Parathyroid adenoma (tissue), 2 donors: ENCODE measurements at regions not wholly inside any gene's neighbourhood (a gene's known extent, or its start where the extent isn't known, plus 50 kb on each side); places are given as distances from the start of the nearest gene placed in this dataset.
A peak's percentile ranks its signal among the peaks of the same experiment; 100 is the strongest.
"Not testable (repeated sequence)": the region's sequence is repeated elsewhere in the genome, so short reads cannot be mapped to it uniquely, and the experiment has no call there.

Experiments used
- H2AFZ ChIP-seq: fragments of 300-600 bp; sonication (generic); one replicate; pipeline ENCODE4 v1.7.0; 2017; ENCODE audit warnings: antibody characterized with exemption, mild to moderate bottlenecking
- H3K27ac ChIP-seq: fragments of 300-600 bp; sonication (generic); one replicate; pipeline ENCODE4 v1.7.0; 2017
- H3K27me3 ChIP-seq: fragments of 300-600 bp; sonication (generic); one replicate; pipeline ENCODE4 v1.7.0; 2017; ENCODE audit warnings: low read length; ENCODE audit not compliant: control insufficient read depth, insufficient read depth
- H3K36me3 ChIP-seq: fragments of 300-600 bp; sonication (generic); one replicate; pipeline ENCODE4 v1.7.0; 2017; ENCODE audit warnings: low read length; ENCODE audit not compliant: control insufficient read depth, insufficient read depth
- H3K4me1 ChIP-seq: fragments of 300-600 bp; sonication (generic); one replicate; pipeline ENCODE4 v1.7.0; 2017; ENCODE audit warnings: control low read depth
- H3K4me2 ChIP-seq: fragments of 300-600 bp; sonication (generic); one replicate; pipeline ENCODE4 v1.7.0; 2017; ENCODE audit warnings: low read length
- H3K4me3 ChIP-seq: fragments of 300-600 bp; sonication (generic); one replicate; pipeline ENCODE4 v1.7.0; 2017; ENCODE audit warnings: low read depth, low read length
- H3K79me2 ChIP-seq: fragments of 300-600 bp; sonication (generic); one replicate; pipeline ENCODE4 v1.7.0; 2017; ENCODE audit warnings: control low read depth
- H3K9ac ChIP-seq: fragments of 300-600 bp; sonication (generic); one replicate; pipeline ENCODE4 v1.7.0; 2017; ENCODE audit warnings: mild to moderate bottlenecking
- H3K9me3 ChIP-seq: fragments of 300-600 bp; sonication (generic); one replicate; pipeline ENCODE4 v1.7.0; 2017; ENCODE audit warnings: low read length; ENCODE audit not compliant: control insufficient read depth
- donor health status: primary hyperparathyroidism.

DNA sequence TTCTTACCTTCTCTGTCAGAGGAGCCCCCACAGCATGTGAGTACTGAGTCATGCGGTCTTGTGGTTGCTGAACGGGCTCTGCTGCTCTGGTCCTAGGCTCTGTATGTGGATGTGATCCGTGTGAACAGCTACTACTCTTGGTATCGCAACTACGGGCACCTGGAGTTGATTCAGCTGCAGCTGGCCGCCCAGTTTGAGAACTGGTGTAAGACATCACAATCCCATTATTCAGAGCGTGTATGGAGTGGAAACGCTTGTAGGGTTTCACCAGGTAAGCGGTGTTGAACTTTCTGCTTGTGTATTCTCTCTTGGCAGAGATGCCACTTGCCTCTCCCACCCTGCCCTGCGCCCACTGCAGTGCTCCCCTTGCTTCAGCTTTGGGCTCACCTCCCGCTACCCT, 1356.2 kb downstream of the CDH12 start:
- not testable (repeated sequence) for H3K9me3 ChIP-seq, H3K9ac ChIP-seq, H2AFZ ChIP-seq, H3K4me1 ChIP-seq, H3K4me2 ChIP-seq, H3K36me3 ChIP-seq, H3K79me2 ChIP-seq, H3K27me3 ChIP-seq, H3K4me3 ChIP-seq, H3K27ac ChIP-seq

DNA sequence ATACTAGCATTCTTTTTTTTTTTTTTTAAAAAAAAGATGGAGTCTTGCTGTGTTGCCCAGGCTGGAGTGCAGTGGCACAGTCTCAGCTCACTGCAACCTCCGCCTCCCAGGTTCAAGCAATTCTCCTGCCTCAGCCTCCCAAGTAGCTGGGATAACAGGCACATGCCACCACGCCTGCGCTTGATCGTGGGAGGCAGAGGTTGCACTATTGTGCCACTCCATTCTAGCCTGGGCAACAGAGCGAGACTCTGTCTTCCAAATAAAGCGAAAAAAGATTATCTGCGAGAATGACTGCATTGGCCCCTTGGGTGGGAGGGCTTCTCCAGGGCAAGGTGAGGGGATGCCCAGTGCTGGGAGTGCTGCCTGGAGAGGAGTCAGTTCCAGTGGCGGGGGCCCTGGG, 1357.1 kb downstream of the CDH12 start:
- H3K4me1 ChIP-seq, H3K27ac ChIP-seq, H3K4me3 ChIP-seq, H3K79me2 ChIP-seq, H3K36me3 ChIP-seq, H2AFZ ChIP-seq, H3K9ac ChIP-seq, H3K27me3 ChIP-seq, H3K9me3 ChIP-seq, H3K4me2 ChIP-seq: not testable (repeated sequence)

DNA sequence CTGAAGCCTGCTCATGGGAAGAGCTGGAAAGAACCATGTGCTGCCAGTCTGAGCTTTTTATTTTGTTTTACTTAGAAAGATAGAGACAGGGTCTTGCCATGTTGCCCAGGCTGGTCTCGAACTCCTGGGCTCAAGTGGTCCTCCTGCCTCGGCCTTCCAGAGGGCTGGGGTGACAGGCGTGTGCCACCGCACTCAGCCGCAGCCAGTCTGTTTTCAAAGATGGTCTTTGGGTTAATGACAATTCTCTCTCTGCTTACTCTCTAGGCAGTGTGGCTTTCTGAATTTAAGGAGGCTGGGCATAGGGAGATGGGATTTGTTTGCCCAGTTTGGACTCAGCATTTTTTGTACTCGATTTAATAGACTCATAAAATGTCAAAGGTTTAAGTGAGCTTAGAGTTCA, 1357.9 kb downstream of the CDH12 start:
- H3K4me1 ChIP-seq, H3K27ac ChIP-seq, H3K9me3 ChIP-seq, H3K27me3 ChIP-seq, H3K79me2 ChIP-seq, H3K4me2 ChIP-seq, H3K4me3 ChIP-seq, H3K36me3 ChIP-seq, H2AFZ ChIP-seq: not testable (repeated sequence)
- H3K9ac ChIP-seq, result peak overlapping the region; percentile 35

DNA sequence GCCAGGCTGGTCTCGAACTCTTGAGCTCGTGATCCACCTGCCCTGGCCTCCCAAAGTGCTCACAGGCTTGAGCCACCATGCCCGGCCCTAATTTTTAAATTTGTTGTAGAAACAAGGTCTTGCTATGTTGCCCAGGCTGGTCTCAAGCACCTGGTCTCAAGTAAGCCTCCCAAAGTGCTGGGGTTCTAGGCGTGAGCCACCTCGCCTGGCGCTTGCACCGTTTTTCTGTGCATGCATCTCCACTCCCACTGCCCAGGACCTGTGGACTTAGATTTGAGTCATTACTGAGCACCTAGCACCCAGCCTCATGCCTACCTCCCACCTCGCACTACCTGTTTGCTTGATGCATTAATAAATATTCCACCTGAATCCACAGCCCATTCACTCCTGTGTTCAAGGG, 1359.1 kb downstream of the CDH12 start:
- H3K4me2 ChIP-seq, H3K4me1 ChIP-seq, H2AFZ ChIP-seq, H3K79me2 ChIP-seq, H3K27me3 ChIP-seq, H3K27ac ChIP-seq, H3K4me3 ChIP-seq, H3K9me3 ChIP-seq, H3K9ac ChIP-seq, H3K36me3 ChIP-seq: not testable (repeated sequence)

DNA sequence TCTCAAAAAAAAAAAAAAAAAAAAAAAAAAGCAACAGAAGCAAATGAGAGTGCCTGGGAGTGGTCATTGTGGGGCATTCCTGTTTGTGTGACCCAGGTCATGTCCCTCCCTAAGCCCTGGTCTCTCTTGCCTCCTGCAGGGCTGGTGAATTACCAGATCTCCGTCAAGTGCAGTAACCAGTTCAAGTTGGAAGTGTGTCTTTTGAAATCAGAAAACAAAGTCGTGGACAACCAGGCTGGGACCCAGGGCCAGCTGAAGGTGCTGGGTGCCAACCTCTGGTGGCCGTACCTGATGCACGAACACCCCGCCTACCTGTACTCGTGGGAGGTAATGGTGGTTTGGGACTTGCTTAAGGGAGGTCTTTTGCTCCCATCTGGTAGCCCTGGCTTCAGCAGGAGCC, 1362.0 kb downstream of the CDH12 start:
- not testable (repeated sequence) for H2AFZ ChIP-seq, H3K4me3 ChIP-seq, H3K27ac ChIP-seq, H3K27me3 ChIP-seq, H3K79me2 ChIP-seq, H3K4me2 ChIP-seq, H3K36me3 ChIP-seq, H3K9ac ChIP-seq, H3K9me3 ChIP-seq, H3K4me1 ChIP-seq

DNA sequence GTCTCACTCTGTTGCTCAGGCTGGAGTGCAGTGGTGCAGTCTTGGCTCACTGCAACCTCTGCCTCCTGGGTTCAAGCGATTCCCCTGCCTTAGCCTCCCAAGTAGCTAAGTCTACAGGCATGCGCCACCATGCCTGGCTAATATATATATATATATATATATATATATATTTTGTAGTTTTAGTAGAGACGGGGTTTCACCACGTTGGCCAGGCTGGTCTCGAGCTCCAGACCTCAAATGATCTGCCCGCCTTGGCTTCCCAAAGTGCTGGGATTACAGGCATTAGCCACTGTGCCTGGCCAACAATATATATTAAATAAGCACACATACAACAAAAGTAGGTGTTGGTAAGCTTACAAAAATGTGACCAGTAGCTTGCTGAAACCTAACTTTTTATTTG, 1364.3 kb downstream of the CDH12 start:
- not testable (repeated sequence) for H3K4me1 ChIP-seq, H3K36me3 ChIP-seq, H3K27ac ChIP-seq, H3K79me2 ChIP-seq, H3K4me3 ChIP-seq, H3K27me3 ChIP-seq, H3K4me2 ChIP-seq, H3K9ac ChIP-seq, H3K9me3 ChIP-seq, H2AFZ ChIP-seq

DNA sequence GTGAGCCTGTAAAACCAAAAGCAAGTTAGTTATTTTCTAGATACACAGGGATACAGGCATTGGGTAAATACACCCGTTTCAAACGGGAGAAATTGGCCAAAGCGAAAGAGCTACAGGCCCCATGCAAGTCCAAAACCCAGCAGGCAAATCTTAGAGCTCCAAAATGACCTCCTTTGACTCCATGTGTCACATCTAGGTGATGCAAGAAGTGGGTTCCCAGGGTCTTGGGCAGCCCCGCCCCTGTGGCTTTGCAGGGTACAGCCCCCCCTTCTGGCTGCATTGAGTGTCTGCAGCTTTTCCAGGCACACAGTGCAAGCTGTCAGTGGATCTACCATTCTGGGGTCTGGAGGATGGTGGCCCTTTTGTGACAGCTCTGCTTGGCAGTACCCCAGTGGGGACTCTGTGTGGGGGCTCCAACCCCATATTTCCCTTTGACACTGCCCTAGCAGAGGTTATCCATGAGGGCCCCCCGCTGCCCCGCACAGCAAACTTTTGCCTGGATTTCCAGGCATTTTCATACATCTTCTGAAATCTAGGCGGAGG, 1367.6 kb downstream of the CDH12 start:
- H3K9me3 ChIP-seq, H3K4me3 ChIP-seq, H3K4me1 ChIP-seq, H3K36me3 ChIP-seq, H2AFZ ChIP-seq, H3K9ac ChIP-seq, H3K4me2 ChIP-seq, H3K27ac ChIP-seq, H3K27me3 ChIP-seq: not testable (repeated sequence)
- peaks cover 11% of the 10 kb centered on the region for H3K79me2 ChIP-seq

DNA sequence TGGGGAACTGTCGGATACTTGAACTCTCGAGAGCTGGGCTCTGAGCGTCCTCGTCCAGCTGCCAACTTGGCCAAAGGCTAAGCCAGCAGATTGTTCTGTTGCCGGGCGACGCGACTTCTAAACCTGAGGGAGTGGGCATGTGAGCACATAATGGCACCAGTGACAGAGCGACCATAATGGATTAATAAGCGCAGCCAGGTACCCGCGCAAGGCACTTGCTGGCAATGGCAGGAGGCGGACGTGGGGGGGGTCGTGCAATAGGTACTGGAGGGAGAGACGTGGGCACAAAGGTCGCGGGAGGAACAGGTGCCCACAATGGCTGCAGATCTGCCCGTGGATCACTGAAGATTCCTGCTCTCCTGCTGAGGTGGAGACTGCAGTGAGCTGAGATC, 1368.7 kb downstream of the CDH12 start:
- not testable (repeated sequence) for H3K9ac ChIP-seq, H3K9me3 ChIP-seq, H3K27me3 ChIP-seq, H3K4me2 ChIP-seq, H3K4me3 ChIP-seq, H3K36me3 ChIP-seq, H3K27ac ChIP-seq, H3K4me1 ChIP-seq, H2AFZ ChIP-seq
- peaks cover 11% of the 10 kb centered on the region for H3K79me2 ChIP-seq

DNA sequence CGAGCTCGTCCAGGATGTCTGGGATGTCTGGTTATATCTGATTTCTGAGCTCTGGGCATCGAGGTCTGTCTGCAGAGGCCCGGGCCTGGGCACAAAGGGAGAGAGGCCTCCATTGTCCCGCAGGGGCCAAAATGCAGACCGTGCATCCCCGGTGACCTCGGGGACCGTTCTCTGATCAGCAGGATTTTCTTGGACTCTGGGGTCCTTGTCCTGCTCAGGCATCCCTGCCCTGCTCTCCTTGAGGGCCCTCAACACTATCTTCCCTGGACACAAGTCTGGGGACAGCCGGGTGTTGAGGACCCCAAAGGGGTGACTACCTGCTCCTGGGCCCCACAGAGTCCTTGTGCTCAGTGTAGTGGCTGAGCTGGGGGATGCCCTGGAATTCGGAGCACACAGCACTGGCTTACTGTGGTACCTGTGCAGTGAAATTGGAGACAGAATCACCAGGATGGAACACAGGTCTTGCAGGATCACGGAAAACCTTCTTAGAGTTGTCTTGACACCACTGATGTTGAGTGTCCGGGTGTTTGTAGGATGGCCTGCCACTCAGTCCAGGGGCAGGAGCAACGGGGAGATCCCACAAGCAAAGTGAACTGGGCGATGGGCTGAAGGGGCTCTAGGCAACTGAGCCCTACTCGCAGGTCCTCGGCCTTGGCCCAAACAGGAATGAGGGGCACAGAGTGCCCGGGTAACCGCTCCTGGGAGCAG, 1369.2 kb downstream of the CDH12 start:
- not testable (repeated sequence) for H3K9me3 ChIP-seq, H2AFZ ChIP-seq, H3K4me3 ChIP-seq, H3K27ac ChIP-seq, H3K4me2 ChIP-seq, H3K27me3 ChIP-seq, H3K9ac ChIP-seq, H3K4me1 ChIP-seq, H3K36me3 ChIP-seq
- H3K79me2 ChIP-seq, result peaks cover 11% of the 10 kb centered on the region

DNA sequence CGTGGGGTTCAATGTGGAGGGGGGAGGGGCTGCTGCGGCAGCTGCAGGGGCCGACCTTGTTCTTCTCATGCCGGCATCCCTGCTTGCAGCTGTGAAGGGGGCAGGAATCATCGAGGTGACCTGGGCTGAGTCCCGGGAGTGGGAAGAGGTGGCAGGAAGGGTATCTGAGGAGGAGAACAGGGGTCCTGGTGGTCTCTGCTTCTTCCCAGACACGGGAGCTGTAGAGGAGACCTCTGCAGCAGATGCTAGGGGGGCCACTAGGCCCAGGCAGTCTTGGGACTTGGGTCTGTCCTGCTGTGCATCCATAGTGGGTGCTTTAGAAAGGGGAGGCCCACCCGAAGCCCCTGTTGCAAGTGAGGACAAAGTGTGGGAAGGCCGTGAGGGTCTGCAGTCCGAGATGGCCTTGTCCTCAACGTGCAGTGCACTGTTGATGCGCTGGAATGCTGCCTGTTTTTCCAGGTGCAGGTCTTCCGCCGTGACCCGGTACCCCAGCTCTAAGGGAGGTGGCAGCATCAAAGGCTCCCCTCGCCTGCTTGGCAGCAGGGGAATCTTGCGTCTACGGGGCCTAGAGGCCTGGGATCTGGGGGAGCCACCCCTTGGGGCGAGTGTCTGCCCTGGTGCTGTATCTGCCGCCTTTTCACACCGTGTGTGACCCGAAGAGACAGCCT, 1370.0 kb downstream of the CDH12 start:
- not testable (repeated sequence) for H3K4me2 ChIP-seq

DNA sequence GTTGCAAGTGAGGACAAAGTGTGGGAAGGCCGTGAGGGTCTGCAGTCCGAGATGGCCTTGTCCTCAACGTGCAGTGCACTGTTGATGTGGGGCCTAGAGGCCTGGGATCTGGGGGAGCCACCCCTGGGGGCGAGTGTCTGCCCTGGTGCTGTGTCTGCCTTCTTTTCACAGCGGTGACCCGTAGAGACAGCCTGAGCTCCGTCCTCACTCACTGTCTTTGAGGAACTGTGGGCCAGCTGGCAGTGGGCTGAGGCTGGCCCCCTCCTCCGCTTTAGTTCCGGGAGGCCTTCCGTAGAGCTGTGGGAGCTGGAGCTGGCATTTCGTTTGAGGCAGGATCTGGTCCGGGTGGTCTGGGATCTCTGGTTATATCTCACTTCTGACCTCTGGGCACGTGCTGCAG, 1370.6 kb downstream of the CDH12 start:
- H3K9me3 ChIP-seq, H3K4me2 ChIP-seq, H3K4me1 ChIP-seq, H3K9ac ChIP-seq, H3K27me3 ChIP-seq, H3K27ac ChIP-seq, H2AFZ ChIP-seq, H3K4me3 ChIP-seq, H3K36me3 ChIP-seq: not testable (repeated sequence)
- H3K79me2 ChIP-seq, result peaks cover 11% of the 10 kb centered on the region

More for the DNA sequence above, 1370.0 kb downstream of the CDH12 start:
- not testable (repeated sequence) for H3K27me3 ChIP-seq, H3K9ac ChIP-seq, H3K4me3 ChIP-seq, H3K36me3 ChIP-seq, H3K27ac ChIP-seq, H2AFZ ChIP-seq, H3K9me3 ChIP-seq, H3K4me1 ChIP-seq
- peaks cover 11% of the 10 kb centered on the region for H3K79me2 ChIP-seq
